ENCODE measurements at regions not wholly inside any gene's neighbourhood (a gene's known extent, or its start where the extent isn't known, plus 50 kb on each side); places are given as distances from the start of the nearest gene placed in this dataset.
A peak's percentile ranks its signal among the peaks of the same experiment; 100 is the strongest.

DNA sequence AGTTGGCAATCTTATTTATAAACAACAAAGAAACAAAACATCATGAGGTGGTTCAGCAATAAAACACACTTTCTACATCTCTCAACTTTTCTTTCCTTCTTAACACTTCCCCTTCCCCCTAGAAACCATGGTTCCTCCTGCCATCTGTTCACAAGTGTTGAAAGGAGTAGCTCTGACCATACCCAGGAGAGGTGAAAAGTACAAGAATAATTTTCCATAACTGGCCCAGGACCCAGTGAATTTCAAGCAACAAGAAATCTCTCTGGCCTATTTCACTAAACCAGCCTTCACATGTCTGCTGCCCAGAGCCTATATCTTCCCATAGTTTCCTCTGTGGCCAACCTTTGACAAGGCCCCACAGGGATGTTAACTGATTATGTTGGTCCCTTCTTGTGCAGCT, 98.2 kb upstream of the CEP126 start:
- DNase-seq = no peak
- Histone ChIP-seq H2BK5ac (ENCODE audit: insufficient read length, low read length) (no peak overlapping the region), H3K56ac (ENCODE audit: insufficient read length, low read depth, low read length) (no peak overlapping the region), H3K9ac (ENCODE audit: extremely low read depth, insufficient read length, low read length) (no peak overlapping the region), H3K27ac (ENCODE audit: insufficient read length, low read depth, low read length) (no peak overlapping the region), H2BK12ac (ENCODE audit: insufficient read length, low read depth, low read length) (no peak overlapping the region), H2BK120ac (ENCODE audit: low read depth, low read length, poor library complexity, severe bottlenecking) (no peak overlapping the region), H3K79me1 (ENCODE audit: insufficient read depth, low read depth, low read length, poor library complexity, severe bottlenecking) (no peaks in the 10 kb centered on the region), H3K18ac (ENCODE audit: insufficient read length, low read depth, low read length) (no peak overlapping the region), H2BK20ac (ENCODE audit: low read depth, low read length, poor library complexity, severe bottlenecking) (no peak overlapping the region), H3K9me3 (ENCODE audit: control insufficient read depth, low read depth, low read length) (no peaks in the 10 kb centered on the region), H3K14ac (ENCODE audit: insufficient read depth, low read length) (no peak overlapping the region), H4K8ac (replicated peaks; ENCODE audit: insufficient read length, low read depth, low read length) (no peak overlapping the region), H4K91ac (ENCODE audit: insufficient read length, low read depth, low read length) (no peak overlapping the region), H3K23ac (ENCODE audit: insufficient read length, low read depth, low read length) (no peak overlapping the region), H3K79me2 (ENCODE audit: insufficient read depth, low read length) (no peaks in the 10 kb centered on the region), H2BK15ac (ENCODE audit: low read depth, low read length) (no peak overlapping the region), H3K27me3 (ENCODE audit: insufficient read depth, low read length) (no peaks in the 10 kb centered on the region), H3K4me1 (ENCODE audit: insufficient read depth, low read length) (no peaks in the 10 kb centered on the region), H3K4ac (ENCODE audit: low read depth, low read length) (no peak overlapping the region), H3K4me2 (ENCODE audit: insufficient read depth, insufficient read length, low read length) (no peak overlapping the region), H4K20me1 (ENCODE audit: control insufficient read depth, insufficient read depth, insufficient read length) (no peaks in the 10 kb centered on the region), H4K5ac (ENCODE audit: insufficient read length, low read depth, low read length) (no peak overlapping the region), H3K23me2 (ENCODE audit: insufficient read length, low read depth, low read length, poor library complexity, severe bottlenecking) (no peaks in the 10 kb centered on the region), H2AK5ac (ENCODE audit: insufficient read length, low read length) (no peak overlapping the region), H3T11ph (ENCODE audit: low read length) (no peak overlapping the region), H2AFZ (ENCODE audit: low read length) (peak overlapping the region; percentile 56)
- H3K4me3 Mint-ChIP-seq = no peak overlapping the region
- TF ChIP-seq, protein P1, sequence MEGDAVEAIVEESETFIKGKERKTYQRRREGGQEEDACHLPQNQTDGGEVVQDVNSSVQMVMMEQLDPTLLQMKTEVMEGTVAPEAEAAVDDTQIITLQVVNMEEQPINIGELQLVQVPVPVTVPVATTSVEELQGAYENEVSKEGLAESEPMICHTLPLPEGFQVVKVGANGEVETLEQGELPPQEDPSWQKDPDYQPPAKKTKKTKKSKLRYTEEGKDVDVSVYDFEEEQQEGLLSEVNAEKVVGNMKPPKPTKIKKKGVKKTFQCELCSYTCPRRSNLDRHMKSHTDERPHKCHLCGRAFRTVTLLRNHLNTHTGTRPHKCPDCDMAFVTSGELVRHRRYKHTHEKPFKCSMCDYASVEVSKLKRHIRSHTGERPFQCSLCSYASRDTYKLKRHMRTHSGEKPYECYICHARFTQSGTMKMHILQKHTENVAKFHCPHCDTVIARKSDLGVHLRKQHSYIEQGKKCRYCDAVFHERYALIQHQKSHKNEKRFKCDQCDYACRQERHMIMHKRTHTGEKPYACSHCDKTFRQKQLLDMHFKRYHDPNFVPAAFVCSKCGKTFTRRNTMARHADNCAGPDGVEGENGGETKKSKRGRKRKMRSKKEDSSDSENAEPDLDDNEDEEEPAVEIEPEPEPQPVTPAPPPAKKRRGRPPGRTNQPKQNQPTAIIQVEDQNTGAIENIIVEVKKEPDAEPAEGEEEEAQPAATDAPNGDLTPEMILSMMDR (conservative IDR thresholded peaks at IDR 0.05) = no peak
- H3K27ac Mint-ChIP-seq = 0 out of 7 replicates have a peak overlapping the region, but pooled peaks of 1 of the 3 experiments have one; percentile 12
- peaks cover 0 to 4% of the 10 kb centered on the region in 2 experiments; a peak in 1 of 4 replicates for H3K4me1 Mint-ChIP-seq
- peaks cover 0 to 3% of the 10 kb centered on the region in 2 experiments; a peak in 1 of 5 replicates for H3K9me3 Mint-ChIP-seq
- no peaks in the 10 kb centered on the region for H3K36me3 Mint-ChIP-seq (ENCODE audit: insufficient read depth in 1 of 3, low read depth in 3 of 3)
- H3K27me3 Mint-ChIP-seq (ENCODE audit: low read depth) = no peaks in the 10 kb centered on the region

Measured in H9 (cell line).